GM23248 (cell line): ENCODE measurements at regions not wholly inside any gene's neighbourhood (a gene's known extent, or its start where the extent isn't known, plus 50 kb on each side); places are given as distances from the start of the nearest gene placed in this dataset.

ENCODE experiments used
- EZH2 ChIP-seq: fragments of 200-600 bp; sonication (generic); IDR thresholded peaks from 2 replicates; pipeline ENCODE4 v1.6.1; 2018; ENCODE audit warnings: antibody characterized with exemption, mild to moderate bottlenecking; ENCODE audit not compliant: insufficient read depth, poor library complexity, severe bottlenecking
- EZH2phosphoT487 ChIP-seq: fragments of 200-600 bp; sonication (generic); IDR thresholded peaks from 2 replicates; pipeline ENCODE4 v1.6.1; 2018; ENCODE audit warnings: antibody characterized with exemption, moderate library complexity, mild to moderate bottlenecking, low read depth; ENCODE audit not compliant: insufficient read depth

- TF ChIP-seq EZH2 (no peak), EZH2phosphoT487 (no peak)
These were observed 67.6 kb upstream of the TDRD3 start for GRCh38 chr13:60329221-60329923.
